ENCODE measurements at regions not wholly inside any gene's neighbourhood (a gene's known extent, or its start where the extent isn't known, plus 50 kb on each side); places are given as distances from the start of the nearest gene placed in this dataset.

DNA sequence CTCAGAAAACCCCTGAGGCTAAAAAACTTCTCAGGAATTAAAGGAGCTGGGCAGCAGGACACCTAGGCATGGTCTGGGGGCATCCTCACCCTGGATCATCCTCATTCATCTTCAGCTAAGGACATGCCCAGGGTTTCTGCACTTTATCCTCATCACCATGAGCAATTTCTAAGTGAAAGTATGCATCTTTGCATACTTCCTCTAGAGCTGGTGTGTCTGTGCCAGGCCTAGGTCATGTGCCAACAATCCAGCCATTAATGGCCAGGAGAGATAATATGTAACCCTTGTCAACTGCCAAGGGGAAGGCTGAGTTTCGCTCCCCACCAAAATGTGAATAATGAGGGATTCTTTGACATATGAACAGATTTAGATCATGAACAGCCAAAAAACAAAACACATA is 160.5 kb downstream of the KITLG start:
- no peak for DNase-seq

- no peak for DNase-seq
Observed at GRCh38 chr12:88420457-88420856, 159.8 kb downstream of the KITLG start.

GRCh38 chr12:88424791-88425730 is 155.2 kb downstream of the KITLG start:
- no peak for DNase-seq

DNA sequence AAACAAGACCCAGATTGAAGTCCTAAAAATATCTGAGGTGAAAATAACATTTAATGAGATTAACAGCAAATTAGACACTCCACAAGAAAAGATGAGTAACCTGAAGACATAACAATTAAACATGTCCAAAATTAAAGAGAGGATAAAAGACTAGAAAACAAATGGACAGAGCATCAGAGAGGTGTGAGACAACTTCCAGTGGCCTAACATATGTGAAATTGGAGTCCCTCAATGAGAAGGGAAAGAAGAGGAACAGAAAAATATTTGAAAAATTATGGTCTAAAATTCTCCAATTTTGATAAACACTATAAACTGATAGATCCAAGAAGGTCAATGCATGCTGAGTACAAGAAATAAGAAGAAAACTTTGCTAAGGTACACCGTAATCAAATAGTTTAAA is 151.9 kb downstream of the KITLG start:
- no peak for DNase-seq

DNA sequence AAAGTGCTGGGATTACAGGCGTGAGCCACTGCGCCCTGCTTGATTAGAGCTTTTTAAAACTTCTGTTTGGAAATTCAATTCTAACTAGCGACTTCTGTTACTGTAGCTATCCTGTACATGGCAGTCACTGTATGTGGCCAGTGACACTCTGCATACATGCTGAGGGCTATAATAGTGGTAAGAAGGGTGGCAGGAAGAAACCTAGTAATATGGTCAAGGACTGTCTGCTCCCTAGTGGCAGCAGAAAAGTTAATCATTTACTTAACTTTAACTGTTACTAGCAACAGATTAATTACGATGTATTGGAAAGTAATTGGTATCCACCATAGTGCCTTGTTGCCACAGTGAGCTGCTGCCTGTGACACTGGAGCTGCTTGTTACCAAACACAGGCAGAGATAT is 149.0 kb downstream of the KITLG start:
- DNase-seq, result no peak

DNA sequence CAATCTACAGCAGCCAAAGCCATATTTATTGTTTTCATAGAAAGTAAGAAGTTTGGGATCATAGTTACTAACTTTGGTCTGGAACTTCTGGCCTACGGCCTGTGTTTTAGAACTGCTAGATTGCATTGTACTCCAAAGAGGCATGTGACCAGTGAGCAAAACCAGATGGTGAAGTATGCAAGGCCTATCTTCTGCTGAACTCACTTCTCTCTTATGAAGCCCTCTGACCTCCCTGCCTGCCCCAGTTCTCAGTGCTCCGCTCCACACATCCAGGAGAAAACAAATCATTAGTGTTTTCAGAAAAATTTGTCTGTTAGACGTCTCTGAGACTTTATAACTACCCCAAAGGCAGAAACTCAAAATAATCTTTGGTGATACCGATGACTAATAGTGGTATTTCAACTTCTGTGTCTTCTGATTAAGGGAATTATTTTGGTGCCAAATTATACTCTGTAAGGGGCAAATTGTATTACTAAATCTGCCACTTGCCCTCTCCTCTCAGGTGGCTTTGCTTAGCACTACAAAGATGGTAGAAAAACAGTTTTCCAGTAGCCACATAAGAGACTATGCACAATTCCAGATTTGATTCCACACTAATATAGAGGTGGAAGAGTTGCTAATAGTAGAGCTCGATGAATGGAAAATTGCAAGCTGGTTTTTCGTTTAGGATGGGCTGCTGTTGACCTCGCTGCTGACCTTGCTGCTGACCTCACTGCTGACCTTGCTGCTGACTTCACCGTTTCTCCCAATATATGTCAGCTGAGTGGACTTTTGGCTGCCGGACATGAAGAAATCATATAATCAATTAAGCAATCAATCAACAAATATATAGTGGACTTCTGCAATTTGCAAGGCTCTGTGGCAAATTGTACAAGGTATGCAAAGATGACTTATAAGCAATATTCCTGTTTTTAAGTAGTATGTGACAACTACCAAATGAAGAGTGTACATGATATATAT is 147.5 kb downstream of the KITLG start:
- no peak for DNase-seq

DNA sequence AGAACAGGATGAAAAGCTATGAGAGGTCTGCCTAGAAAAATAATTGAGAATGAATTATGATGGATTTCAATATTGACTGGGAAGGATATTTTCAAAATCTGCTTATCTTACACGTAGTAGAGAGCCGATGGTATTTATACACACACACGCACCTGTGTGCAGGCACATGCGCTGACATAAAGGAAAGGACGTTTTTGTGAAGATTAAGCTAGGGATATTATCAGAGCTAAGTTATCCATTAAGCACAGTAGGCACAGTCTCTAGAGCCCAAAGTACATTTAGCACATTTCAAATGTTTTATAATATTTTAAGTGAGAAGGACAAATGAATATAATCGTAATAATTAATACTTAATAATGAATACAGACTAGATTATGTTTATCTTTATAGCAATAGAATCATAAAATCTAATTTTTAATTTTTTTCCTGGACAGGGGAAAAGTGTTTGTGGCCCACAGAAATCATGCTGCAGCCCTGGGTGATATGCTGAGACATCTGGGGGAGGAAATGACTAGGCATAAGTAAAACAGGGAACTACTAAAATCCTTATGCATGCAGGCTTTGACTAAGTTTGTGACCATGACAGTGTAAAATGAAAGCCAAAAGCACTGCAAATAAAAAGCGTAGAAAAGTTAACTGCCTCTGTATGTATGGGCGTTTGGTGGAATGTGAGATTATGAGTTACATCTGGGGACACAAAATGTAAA is 146.1 kb downstream of the KITLG start:
- DNase-seq, result no peak

DNA sequence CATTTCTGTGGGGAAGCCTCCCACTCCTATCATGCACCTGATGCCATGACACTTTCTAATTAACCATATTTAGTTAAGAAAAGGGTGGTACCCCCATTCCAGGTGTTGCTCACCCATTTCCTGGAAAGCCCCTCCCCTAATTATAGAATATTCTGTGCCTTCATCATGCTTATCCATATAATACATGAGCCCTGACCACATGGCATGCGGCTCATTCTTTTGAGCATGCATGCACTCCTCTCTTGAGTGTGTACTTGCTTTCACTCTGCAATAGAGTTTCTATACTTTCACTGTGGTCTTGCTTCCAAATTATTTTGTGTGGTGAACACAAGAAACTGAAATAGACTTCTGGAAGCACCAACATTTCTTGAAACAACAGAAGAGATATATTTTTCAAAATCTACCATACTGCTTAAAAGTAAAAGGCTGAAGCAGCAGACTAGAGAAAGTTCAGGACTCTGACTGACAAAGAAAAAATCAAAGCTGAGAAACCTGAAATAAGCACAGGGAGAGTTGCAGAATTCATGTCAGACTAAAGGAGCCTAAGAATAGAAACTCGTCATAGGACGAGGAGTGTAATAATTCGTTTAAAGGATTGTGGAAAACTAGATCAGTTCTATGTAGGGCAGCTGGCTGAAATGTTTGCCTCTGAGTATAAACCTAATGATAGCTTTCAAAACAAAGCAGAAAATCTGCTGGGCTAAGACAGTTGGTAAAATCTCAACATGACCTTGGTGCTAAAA is 144.8 kb downstream of the KITLG start:
- DNase-seq, result no peak

DNA sequence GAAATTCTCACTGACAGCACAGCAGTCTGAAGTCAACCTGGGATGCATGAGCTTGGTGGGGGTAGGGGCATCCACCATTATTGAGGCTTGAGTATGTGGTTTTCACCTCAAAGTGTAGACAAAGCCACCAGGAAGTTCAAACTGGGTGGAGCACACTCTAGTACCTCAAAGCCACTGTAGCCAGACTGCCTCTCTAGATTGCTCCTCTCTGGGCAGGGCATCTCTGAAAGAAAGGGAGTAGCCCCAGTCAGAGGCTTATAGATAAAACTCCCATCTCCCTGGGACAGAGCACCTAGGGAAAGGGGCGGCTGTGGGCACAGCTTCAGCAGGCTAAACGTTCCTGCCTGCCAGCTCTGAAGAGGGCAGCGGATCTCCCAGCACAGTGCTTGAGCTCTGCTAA is 143.0 kb downstream of the KITLG start:
- no peak for DNase-seq

Data from NCI-H524 (cell line).